ENCODE measurements at regions not wholly inside any gene's neighbourhood (a gene's known extent, or its start where the extent isn't known, plus 50 kb on each side); places are given as distances from the start of the nearest gene placed in this dataset.
"Not testable (repeated sequence)": the region's sequence is repeated elsewhere in the genome, so short reads cannot be mapped to it uniquely, and the experiment has no call there.

DNA sequence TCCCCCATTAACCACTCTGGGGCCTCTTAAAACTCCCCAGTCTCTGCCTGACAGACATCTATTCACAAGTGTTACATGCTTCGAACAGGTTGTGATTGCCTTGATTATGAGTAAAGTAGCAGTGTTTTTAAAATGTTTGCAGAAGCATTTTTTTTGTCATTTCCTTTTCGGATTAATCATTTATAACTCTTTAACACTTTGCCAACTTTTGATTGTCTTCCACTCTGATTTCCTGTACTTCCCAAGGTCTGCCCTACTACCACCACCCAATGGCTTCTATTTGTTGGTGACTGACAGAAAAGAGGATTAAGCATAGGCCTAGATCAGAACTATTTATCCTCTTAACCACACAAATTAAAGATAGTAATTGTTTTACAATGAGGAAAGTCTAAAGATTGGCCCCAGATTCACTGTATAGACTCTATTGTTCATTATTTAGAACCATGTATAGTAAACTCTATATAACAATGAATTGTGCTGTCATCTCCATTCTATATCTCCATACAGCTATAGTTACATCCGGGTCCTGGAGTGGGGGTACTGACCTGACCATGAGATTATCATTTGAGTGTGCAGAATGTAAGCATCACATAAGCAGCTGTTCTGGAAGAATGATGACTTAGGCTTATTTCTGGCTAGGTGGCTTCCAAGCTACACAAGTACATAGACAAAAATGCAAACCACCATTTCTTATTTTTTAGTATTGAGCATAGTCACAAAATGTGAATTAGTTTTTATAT, 110.3 kb upstream of the RBMS1 start:
- Mint-ChIP-seq H3K4me3 (no peak overlapping the region), H3K27ac (no peak overlapping the region), H3K4me1 (peaks cover 5% of the 10 kb centered on the region), H3K27me3 (no peaks in the 10 kb centered on the region), H3K9me3 (no peaks in the 10 kb centered on the region), H3K36me3 (ENCODE audit: low read depth) (no peaks in the 10 kb centered on the region)
- no peak for DNase-seq
- no peak for ATAC-seq

DNA sequence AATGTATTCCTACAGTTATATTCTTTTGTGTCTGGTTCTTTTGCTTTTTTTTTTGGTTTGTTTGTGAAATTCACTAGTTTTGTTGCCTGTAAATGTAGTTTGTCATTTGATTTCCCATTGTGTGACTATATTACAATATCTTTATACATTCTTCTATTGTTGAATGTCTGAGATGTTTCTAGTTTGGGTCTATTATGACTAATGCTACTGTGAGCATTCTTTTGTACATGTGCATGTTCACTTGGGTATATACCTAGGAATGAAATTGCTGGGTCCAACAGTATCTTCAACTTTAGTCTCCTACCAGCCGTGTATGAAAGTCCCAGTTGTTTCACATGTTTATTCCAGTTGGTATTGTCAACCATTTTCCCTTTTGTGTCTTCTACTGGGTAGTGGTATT, 112.7 kb upstream of the RBMS1 start:
- Mint-ChIP-seq H3K36me3 (ENCODE audit: low read depth) (no peaks in the 10 kb centered on the region), H3K4me1 (peaks cover 11% of the 10 kb centered on the region), H3K27ac (no peak overlapping the region), H3K27me3 (no peaks in the 10 kb centered on the region), H3K4me3 (no peak overlapping the region), H3K9me3 (no peaks in the 10 kb centered on the region)
- DNase-seq (no peak), ATAC-seq (no peak)

GRCh38 chr2:160608599-160608998, 115.0 kb upstream of the RBMS1 start:
- ATAC-seq (no peak), DNase-seq (no peak)
- Mint-ChIP-seq H3K27me3 (no peaks in the 10 kb centered on the region), H3K9me3 (no peaks in the 10 kb centered on the region), H3K36me3 (ENCODE audit: low read depth) (no peaks in the 10 kb centered on the region), H3K4me1 (peaks cover 16% of the 10 kb centered on the region), H3K4me3 (no peak overlapping the region), H3K27ac (no peak overlapping the region)

- DNase-seq (no peak), ATAC-seq (no peak)
- Mint-ChIP-seq H3K4me1 (peaks cover 16% of the 10 kb centered on the region), H3K4me3 (no peak overlapping the region), H3K9me3 (peaks cover 1% of the 10 kb centered on the region), H3K36me3 (ENCODE audit: low read depth) (no peaks in the 10 kb centered on the region), H3K27ac (no peak overlapping the region), H3K27me3 (no peaks in the 10 kb centered on the region)
These were observed 115.7 kb upstream of the RBMS1 start for GRCh38 chr2:160609346-160609745.

- peaks cover 16% of the 10 kb centered on the region for H3K4me1 Mint-ChIP-seq
- no peak overlapping the region for H3K27ac Mint-ChIP-seq
- no peak overlapping the region for H3K4me3 Mint-ChIP-seq
- no peak for DNase-seq
- peaks cover 7% of the 10 kb centered on the region for H3K9me3 Mint-ChIP-seq
- no peak for ATAC-seq
- H3K27me3 Mint-ChIP-seq: no peaks in the 10 kb centered on the region
- no peaks in the 10 kb centered on the region for H3K36me3 Mint-ChIP-seq (ENCODE audit: low read depth)
These were observed 116.4 kb upstream of the RBMS1 start for GRCh38 chr2:160610041-160610440.

- ATAC-seq: no peak
These were observed 118.8 kb upstream of the RBMS1 start for GRCh38 chr2:160612266-160612856.

DNA sequence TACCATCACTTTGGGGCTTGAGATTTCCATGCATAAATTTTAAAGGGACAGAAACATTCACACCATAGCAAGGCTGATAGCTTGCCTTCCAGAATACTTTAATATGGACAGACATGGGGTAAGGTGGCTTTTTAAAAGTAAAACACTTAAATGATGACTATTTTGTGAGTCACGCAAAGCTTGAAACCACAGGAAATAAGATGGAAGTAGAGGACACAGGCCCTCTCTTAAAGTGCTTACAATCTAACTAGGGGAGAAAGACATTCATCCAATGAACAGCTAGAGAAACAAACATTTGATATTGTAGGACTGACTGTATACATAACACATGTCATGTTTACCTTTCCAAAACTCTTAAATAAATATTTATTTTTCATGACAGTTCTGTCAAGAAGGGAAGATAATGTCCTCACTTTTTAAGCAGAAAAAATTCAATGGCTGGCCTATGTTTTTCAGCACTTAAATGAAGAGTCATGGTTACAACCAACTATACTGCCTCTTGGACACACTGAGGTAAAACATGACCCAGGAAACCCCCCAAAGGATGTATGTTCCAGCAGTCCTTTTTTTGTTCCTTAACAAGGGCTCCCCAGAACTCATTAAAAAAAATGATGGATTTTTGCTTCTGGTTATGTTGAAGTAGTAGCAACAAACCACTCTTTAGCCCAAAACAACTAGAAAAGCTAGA, 120.0 kb upstream of the RBMS1 start:
- DNase-seq: no peak
- H3K36me3 Mint-ChIP-seq (ENCODE audit: low read depth): peaks cover 3% of the 10 kb centered on the region
- H3K9me3 Mint-ChIP-seq: peaks cover 21% of the 10 kb centered on the region

More at GRCh38 chr2:160612266-160612856, 118.8 kb upstream of the RBMS1 start:
- Mint-ChIP-seq H3K27ac (no peak overlapping the region), H3K36me3 (ENCODE audit: low read depth) (peaks cover 3% of the 10 kb centered on the region), H3K9me3 (peaks cover 21% of the 10 kb centered on the region), H3K4me1 (peaks cover 16% of the 10 kb centered on the region), H3K27me3 (no peaks in the 10 kb centered on the region), H3K4me3 (no peak overlapping the region)
- no peak for DNase-seq

DNA sequence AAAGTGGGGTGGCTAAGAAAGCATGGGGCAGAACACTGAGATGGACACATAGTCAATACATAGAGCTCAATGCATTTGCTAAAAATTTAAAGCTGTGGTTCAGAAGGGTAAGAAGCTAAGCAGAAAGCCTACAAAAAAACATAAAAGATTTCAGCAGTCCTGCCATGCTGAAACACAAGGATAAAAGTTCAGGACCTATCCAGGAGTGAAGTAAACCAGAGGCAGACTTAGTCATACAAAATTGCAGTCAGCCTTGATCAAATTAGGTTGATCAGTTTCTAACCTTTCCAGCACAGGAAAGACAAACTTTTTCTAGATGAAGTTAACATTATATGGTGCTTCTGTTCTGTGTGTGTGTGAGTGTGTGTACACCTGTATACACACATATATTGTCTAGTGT, 120.8 kb upstream of the RBMS1 start:
- Mint-ChIP-seq H3K36me3 (ENCODE audit: low read depth) (peaks cover 3% of the 10 kb centered on the region), H3K9me3 (peaks cover 21% of the 10 kb centered on the region), H3K4me1 (peaks cover 9% of the 10 kb centered on the region), H3K27ac (no peak overlapping the region), H3K27me3 (no peaks in the 10 kb centered on the region), H3K4me3 (no peak overlapping the region)
- DNase-seq: no peak
- no peak for ATAC-seq

More for the DNA sequence above, 120.0 kb upstream of the RBMS1 start:
- peak; percentile 68 for ATAC-seq
- Mint-ChIP-seq H3K27me3 (no peaks in the 10 kb centered on the region), H3K4me3 (no peak overlapping the region), H3K27ac (no peak overlapping the region), H3K4me1 (peaks cover 15% of the 10 kb centered on the region)

GRCh38 chr2:160615706-160616105, 122.1 kb upstream of the RBMS1 start:
- Mint-ChIP-seq H3K36me3 (ENCODE audit: low read depth) (peaks cover 3% of the 10 kb centered on the region), H3K27ac (no peak overlapping the region), H3K4me3 (no peak overlapping the region), H3K4me1 (peaks cover 6% of the 10 kb centered on the region), H3K9me3 (peaks cover 21% of the 10 kb centered on the region), H3K27me3 (no peaks in the 10 kb centered on the region)
- no peak for DNase-seq
- ATAC-seq: no peak

DNA sequence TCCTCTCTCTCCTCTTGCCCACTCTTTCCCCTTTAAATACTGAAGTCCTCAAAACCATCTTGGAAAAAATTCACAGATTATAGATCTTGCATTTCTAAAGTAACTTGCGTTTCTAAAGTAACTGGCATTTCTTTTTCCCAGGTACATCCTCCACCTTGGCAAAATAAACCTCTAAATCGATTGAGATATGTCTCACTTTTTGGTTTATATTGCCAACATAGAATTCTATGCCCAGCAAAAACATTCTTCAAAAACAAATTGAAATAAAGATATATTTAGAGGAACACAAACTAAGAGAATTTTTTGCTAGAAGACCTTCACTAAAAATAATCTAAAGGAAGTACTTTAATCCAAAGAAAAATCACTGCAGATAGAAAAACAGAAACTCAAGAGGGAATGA, 122.5 kb upstream of the RBMS1 start:
- Mint-ChIP-seq H3K9me3 (peaks cover 21% of the 10 kb centered on the region), H3K27me3 (no peaks in the 10 kb centered on the region), H3K4me1 (peaks cover 6% of the 10 kb centered on the region), H3K36me3 (ENCODE audit: low read depth) (peaks cover 3% of the 10 kb centered on the region), H3K27ac (no peak overlapping the region), H3K4me3 (no peak overlapping the region)
- DNase-seq (no peak), ATAC-seq (no peak)

GRCh38 chr2:160621748-160622147, 128.1 kb upstream of the RBMS1 start:
- no peaks in the 10 kb centered on the region for H3K27me3 Mint-ChIP-seq
- H3K27ac Mint-ChIP-seq: no peak overlapping the region
- DNase-seq (no peak), ATAC-seq (no peak)
- no peaks in the 10 kb centered on the region for H3K4me1 Mint-ChIP-seq
- H3K9me3 Mint-ChIP-seq: no peaks in the 10 kb centered on the region
- no peaks in the 10 kb centered on the region for H3K36me3 Mint-ChIP-seq (ENCODE audit: low read depth)
- no peak overlapping the region for H3K4me3 Mint-ChIP-seq

- H3K27ac Mint-ChIP-seq; H3K4me3 Mint-ChIP-seq; H3K27me3 Mint-ChIP-seq; H3K36me3 Mint-ChIP-seq (ENCODE audit: low read depth); DNase-seq; ATAC-seq; H3K4me1 Mint-ChIP-seq; H3K9me3 Mint-ChIP-seq: not testable (repeated sequence)
These were observed 134.5 kb upstream of the RBMS1 start for GRCh38 chr2:160628020-160628637.

DNA sequence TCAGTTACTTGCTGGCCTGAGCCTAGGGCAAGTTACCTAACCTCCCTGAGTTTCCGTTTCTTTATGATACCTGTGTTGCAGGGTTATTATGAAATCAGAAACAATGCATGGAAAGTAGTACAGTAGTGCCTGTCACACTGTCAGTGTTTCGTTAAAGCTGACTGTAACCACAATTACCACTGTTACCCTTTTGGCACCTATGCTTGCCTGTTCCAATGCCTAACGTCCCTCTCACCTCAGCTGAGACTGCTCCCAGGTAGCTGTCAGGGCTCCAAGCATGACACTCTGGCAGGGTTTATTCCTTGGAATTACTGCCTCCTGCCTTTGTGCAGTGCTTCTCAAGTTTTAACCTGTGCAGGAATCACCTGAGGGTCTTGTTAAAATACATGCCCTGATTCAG, 135.2 kb upstream of the RBMS1 start:
- H3K27me3 Mint-ChIP-seq: no peaks in the 10 kb centered on the region
- no peaks in the 10 kb centered on the region for H3K36me3 Mint-ChIP-seq (ENCODE audit: low read depth)
- no peaks in the 10 kb centered on the region for H3K4me1 Mint-ChIP-seq
- no peak for DNase-seq
- no peak overlapping the region for H3K27ac Mint-ChIP-seq
- H3K9me3 Mint-ChIP-seq: peaks cover 5% of the 10 kb centered on the region
- H3K4me3 Mint-ChIP-seq: no peak overlapping the region
- ATAC-seq: peak; percentile 40

DNA sequence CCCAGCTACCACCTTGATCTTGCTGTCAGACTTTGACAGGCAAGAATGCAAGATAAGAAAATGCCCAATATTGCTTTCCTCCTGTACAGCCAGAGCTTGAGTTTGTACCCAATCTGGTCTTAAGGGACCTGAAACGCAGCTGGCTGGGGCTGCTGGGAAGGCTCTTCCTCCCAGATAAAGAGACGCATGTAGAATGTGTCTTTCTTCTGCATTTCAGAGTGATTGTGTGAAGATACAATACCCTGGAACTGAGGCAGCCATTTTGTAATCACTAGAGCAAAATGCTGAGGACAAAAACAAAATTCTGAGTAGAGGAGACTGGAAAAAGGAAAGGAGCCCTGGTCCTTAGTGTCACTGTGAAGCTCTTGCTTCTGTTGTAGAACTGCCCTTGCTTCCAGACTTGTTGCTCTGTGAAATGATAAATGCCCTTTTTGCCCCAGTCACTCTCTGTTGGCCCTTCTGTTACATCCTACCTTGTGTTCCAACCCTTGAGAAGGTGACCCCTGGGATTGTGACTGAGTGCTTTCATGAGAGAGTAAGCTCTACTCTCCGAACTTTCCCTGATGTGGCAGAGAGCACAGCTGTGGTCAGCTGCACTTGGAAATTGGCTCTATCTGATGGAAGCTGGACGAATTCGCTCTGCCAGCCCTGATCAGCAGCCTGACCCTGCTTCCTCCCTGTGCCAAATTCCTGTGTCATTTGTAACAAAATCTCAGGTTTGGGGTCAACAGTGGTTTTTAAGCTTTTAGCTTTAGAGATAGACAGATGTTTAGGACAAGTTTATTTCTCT, 137.4 kb upstream of the RBMS1 start:
- peaks cover 5% of the 10 kb centered on the region for H3K9me3 Mint-ChIP-seq
- ATAC-seq (no peak), DNase-seq (no peak)
- H3K27ac Mint-ChIP-seq: no peak overlapping the region
- no peak overlapping the region for H3K4me3 Mint-ChIP-seq
- peaks cover 3% of the 10 kb centered on the region for H3K4me1 Mint-ChIP-seq
- H3K27me3 Mint-ChIP-seq: no peaks in the 10 kb centered on the region
- no peaks in the 10 kb centered on the region for H3K36me3 Mint-ChIP-seq (ENCODE audit: low read depth)

Data from activated naive CD8-positive, alpha-beta T cell treated with anti-CD3 and anti-CD28 coated beads, Interleukin-2, amount 50 U/mL, for 24 hours (primary cell).